ENCODE measurements at regions not wholly inside any gene's neighbourhood (a gene's known extent, or its start where the extent isn't known, plus 50 kb on each side); places are given as distances from the start of the nearest gene placed in this dataset.

- DNase-seq (ENCODE audit: low read depth), result no peak
Measured at GRCh38 chr4:140277576-140277975, 95.9 kb upstream of the SCOC start.

- DNase-seq (ENCODE audit: low read depth), result no peak
Measured at GRCh38 chr4:140271553-140271952, 101.9 kb upstream of the SCOC start.

GRCh38 chr4:140269369-140269768 lies 104.1 kb upstream of the SCOC start:
- no peak for DNase-seq (ENCODE audit: low read depth)

GRCh38 chr4:140268186-140268841 lies 105.1 kb upstream of the SCOC start:
- DNase-seq (ENCODE audit: low read depth), result no peak

- no peak for DNase-seq (ENCODE audit: low read depth)
Measured at GRCh38 chr4:140267576-140267975, 105.9 kb upstream of the SCOC start.

- DNase-seq (ENCODE audit: low read depth), result no peak
Measured at GRCh38 chr4:140266958-140267568, 106.4 kb upstream of the SCOC start.

- no peak for DNase-seq (ENCODE audit: low read depth)
Measured at GRCh38 chr4:140260227-140260626, 106.2 kb upstream of the MAML3 start.

GRCh38 chr4:140258476-140258875 lies 104.5 kb upstream of the MAML3 start:
- DNase-seq (ENCODE audit: low read depth), result no peak

- no peak for DNase-seq (ENCODE audit: low read depth)
Measured at GRCh38 chr4:140257461-140258305, 103.7 kb upstream of the MAML3 start.

GRCh38 chr4:140256941-140257340 lies 103.0 kb upstream of the MAML3 start:
- DNase-seq (ENCODE audit: low read depth), result no peak

GRCh38 chr4:140256335-140256734 lies 102.4 kb upstream of the MAML3 start:
- DNase-seq (ENCODE audit: low read depth), result no peak

- DNase-seq (ENCODE audit: low read depth), result no peak
Measured at GRCh38 chr4:140255927-140256326, 101.9 kb upstream of the MAML3 start.

- no peak for DNase-seq (ENCODE audit: low read depth)
Measured at GRCh38 chr4:140255467-140255866, 101.5 kb upstream of the MAML3 start.

GRCh38 chr4:140254651-140255299 lies 100.8 kb upstream of the MAML3 start:
- DNase-seq (ENCODE audit: low read depth), result no peak

- no peak for DNase-seq (ENCODE audit: low read depth)
Measured at GRCh38 chr4:140253556-140254027, 99.6 kb upstream of the MAML3 start.

GRCh38 chr4:140252742-140253555 lies 99.0 kb upstream of the MAML3 start:
- DNase-seq (ENCODE audit: low read depth), result peak; percentile 49

- DNase-seq (ENCODE audit: low read depth), result no peak
Measured at GRCh38 chr4:140252141-140252741, 98.3 kb upstream of the MAML3 start.

- no peak for DNase-seq (ENCODE audit: low read depth)
Measured at GRCh38 chr4:140251571-140251970, 97.6 kb upstream of the MAML3 start.

GRCh38 chr4:140250989-140251552 lies 97.1 kb upstream of the MAML3 start:
- DNase-seq (ENCODE audit: low read depth), result no peak

- DNase-seq (ENCODE audit: low read depth), result no peak
Measured at GRCh38 chr4:140249351-140249750, 95.4 kb upstream of the MAML3 start.

- no peak for DNase-seq (ENCODE audit: low read depth)
Measured at GRCh38 chr4:140247237-140247636, 93.3 kb upstream of the MAML3 start.

Measured in activated T-helper 9 cell treated with anti-CD3 and anti-CD28 coated beads, Interleukin-2, amount 50 U/mL, for 16 hours (primary cell).